ENCODE measurements at regions not wholly inside any gene's neighbourhood (a gene's known extent, or its start where the extent isn't known, plus 50 kb on each side); places are given as distances from the start of the nearest gene placed in this dataset.

- Histone ChIP-seq H3K27ac (no peak overlapping the region), H3K4me3 (no peak overlapping the region), H3K36me3 (no peaks in the 10 kb centered on the region), H3K4me1 (peaks cover 0 to 19% (median 0%) of the 10 kb centered on the region in 3 donors), H3K9me3 (peaks cover 0 to 23% (median 0%) of the 10 kb centered on the region in 3 donors), H3K27me3 (no peaks in the 10 kb centered on the region)
- no peak for TF ChIP-seq POLR2AphosphoS5 (IDR thresholded peaks at IDR 0.05)
- no peak for TF ChIP-seq CTCF (IDR thresholded peaks at IDR 0.05)
- no peak for TF ChIP-seq EP300 (IDR thresholded peaks at IDR 0.05)
- TF ChIP-seq POLR2A (IDR thresholded peaks at IDR 0.05) = no peak
- WGBS, 2 donors (ENCODE audit: low coverage in 1 of 2) = 47 to 56% methylated on average over 10 to 15 of the region's 15 CpGs
- no peak for ATAC-seq
Measured at GRCh38 chr10:91745090-91745831, 53.0 kb upstream of the TNKS2 start.

GRCh38 chr10:91743465-91743864 lies 54.8 kb upstream of the TNKS2 start:
- H3K4me1 ChIP-seq = peaks cover 0 to 19% (median 0%) of the 10 kb centered on the region in 3 donors
- 76 to 79% methylated on average over 1 of the region's 1 CpG for WGBS, 2 donors (ENCODE audit: low coverage in 1 of 2)
- TF ChIP-seq POLR2A (IDR thresholded peaks at IDR 0.05) = no peak
- no peak for TF ChIP-seq EP300 (IDR thresholded peaks at IDR 0.05)
- TF ChIP-seq CTCF (IDR thresholded peaks at IDR 0.05) = no peak
- no peak for TF ChIP-seq POLR2AphosphoS5 (IDR thresholded peaks at IDR 0.05)
- H3K27me3 ChIP-seq = no peaks in the 10 kb centered on the region
- H3K9me3 ChIP-seq = peaks cover 0 to 23% (median 0%) of the 10 kb centered on the region in 3 donors
- H3K36me3 ChIP-seq = no peaks in the 10 kb centered on the region
- no peak overlapping the region for H3K27ac ChIP-seq
- no peak for ATAC-seq
- H3K4me3 ChIP-seq = no peak overlapping the region

- Histone ChIP-seq H3K27ac (peak overlapping the region in 1 of 4 donors; percentile 8), H3K27me3 (no peaks in the 10 kb centered on the region), H3K4me3 (no peak overlapping the region), H3K9me3 (peaks cover 0 to 17% (median 0%) of the 10 kb centered on the region in 3 donors), H3K4me1 (peaks cover 0 to 19% (median 0%) of the 10 kb centered on the region in 3 donors), H3K36me3 (no peaks in the 10 kb centered on the region)
- no peak for ATAC-seq
- WGBS, 2 donors (ENCODE audit: low coverage in 1 of 2) = 0 to 13% methylated on average over 1 of the region's 1 CpG
- TF ChIP-seq CTCF (IDR thresholded peaks at IDR 0.05) (no peak), EP300 (IDR thresholded peaks at IDR 0.05) (no peak), POLR2AphosphoS5 (IDR thresholded peaks at IDR 0.05) (no peak), POLR2A (IDR thresholded peaks at IDR 0.05) (no peak)
Measured at GRCh38 chr10:91742229-91742628, 56.0 kb upstream of the TNKS2 start.

GRCh38 chr10:91741356-91741755 lies 56.9 kb upstream of the TNKS2 start:
- peaks cover 0 to 19% (median 0%) of the 10 kb centered on the region in 3 donors for H3K4me1 ChIP-seq
- TF ChIP-seq EP300 (IDR thresholded peaks at IDR 0.05) (no peak), POLR2AphosphoS5 (IDR thresholded peaks at IDR 0.05) (no peak), CTCF (IDR thresholded peaks at IDR 0.05) (no peak), POLR2A (IDR thresholded peaks at IDR 0.05) (no peak)
- H3K9me3 ChIP-seq = peaks cover 0 to 16% (median 0%) of the 10 kb centered on the region in 3 donors
- no peaks in the 10 kb centered on the region for H3K27me3 ChIP-seq
- H3K36me3 ChIP-seq = no peaks in the 10 kb centered on the region
- H3K27ac ChIP-seq = no peak overlapping the region
- H3K4me3 ChIP-seq = no peak overlapping the region
- ATAC-seq = no peak
- 0 to 7% methylated on average over 1 of the region's 1 CpG for WGBS, 2 donors (ENCODE audit: low coverage in 1 of 2)
